HCT116 (cell line): ENCODE measurements at regions not wholly inside any gene's neighbourhood (a gene's known extent, or its start where the extent isn't known, plus 50 kb on each side); places are given as distances from the start of the nearest gene placed in this dataset.

Experiments used
- ATAC-seq: fragments of 200-7000 bp; cut with Tn5 transposase; 2 replicates; pipeline ENCODE4 v1.9.1; 2020; ENCODE audit warnings: mild to moderate bottlenecking, moderate library complexity
- BruUV-seq: library from RNA; stranded (reverse); fragments of 400-500 nt; replicated peaks from 2 replicates; lab custom pipeline; 2021; lab: Mats Ljungman, UMichigan
- CTCF ChIA-PET: fragments of 300-600 bp; sonication (Branson Sonifier 250); formaldehyde crosslinking; loops from one replicate; lab custom pipeline; 2021; ENCODE audit warnings: antibody characterized with exemption; lab: Charles Lee
- POLR2A ChIA-PET: fragments of 300-600, 350-600 bp; sonication (Branson Sonifier 250); formaldehyde crosslinking; loops from one replicate; lab custom pipeline; 2021; ENCODE audit warnings: antibody characterized with exemption; lab: Charles Lee
- RAD21 ChIA-PET, 2 experiments: fragments of 300-600 bp; sonication (Branson Sonifier 250); formaldehyde crosslinking; loops; one replicate each; lab custom pipeline; 2023; ENCODE audit warnings: low total read pairs in 2 of 2; ENCODE audit not compliant: uncharacterized antibody in 2 of 2, unreplicated experiment in 2 of 2, low non-redundant PET in 1 of 2; lab: Charles Lee
- DNase-seq: peaks from one replicate; pipeline ENCODE4 v3.0.0-alpha.2; 2010; ENCODE audit warnings: low read depth, low spot score
- H2AFZ ChIP-seq: fragments of 200-600 bp; shearing (Covaris generic), sonication (generic); 2 replicates; pipeline ENCODE4 v1.6.1; 2017; ENCODE audit warnings: low read depth, mixed run types, mixed read lengths, antibody characterized with exemption, low read length; ENCODE audit not compliant: poor library complexity, severe bottlenecking
- H3K27ac ChIP-seq: 2 replicates; pipeline ENCODE4 v1.5.1; 2012; ENCODE audit warnings: low read depth, low read length
- H3K27me3 ChIP-seq: fragments of 200-600 bp; sonication (generic); 2 replicates; pipeline ENCODE4 v1.6.1; 2016; ENCODE audit warnings: mixed run types, low read length, mixed read lengths; ENCODE audit not compliant: insufficient read depth
- H3K36me3 ChIP-seq, 2 experiments: fragments of 200-500 bp in 1 of 2; fragments of 200-600 bp in 1 of 2; sonication (Bioruptor generic) in 1 of 2; sonication (generic) in 1 of 2; 2 replicates each; pipeline versions ENCODE4 v1.5.1 to v1.6.1; 2014 to 2016; ENCODE audit warnings: low read length in 2 of 2, inconsistent platforms in 1 of 2, mixed read lengths in 1 of 2, mixed run types in 1 of 2; ENCODE audit not compliant: insufficient read depth in 2 of 2, control insufficient read depth in 1 of 2
- H3K4me1 ChIP-seq, 2 experiments: fragments of 200-600 bp in 1 of 2; sonication (generic) in 1 of 2; 2 replicates each; pipeline versions ENCODE4 v1.5.1 to v1.6.1; 2012 to 2017; ENCODE audit warnings: low read length in 2 of 2, inconsistent platforms in 1 of 2, mild to moderate bottlenecking in 1 of 2, mixed read lengths in 1 of 2, mixed run types in 1 of 2, moderate library complexity in 1 of 2; ENCODE audit not compliant: insufficient read depth in 2 of 2, control insufficient read depth in 1 of 2
- H3K4me2 ChIP-seq: fragments of 200-600 bp; sonication (generic); 2 replicates; pipeline ENCODE4 v1.6.1; 2017; ENCODE audit warnings: mixed run types, low read length, mixed read lengths
- H3K4me3 ChIP-seq, 2 experiments: fragments of 200-600 bp in 1 of 2; sonication (generic) in 1 of 2; replicated peaks in 1 of 2; 2 replicates each; pipeline ENCODE4 v1.5.1; 2011 to 2016; ENCODE audit warnings: low read length in 2 of 2, control low read depth in 1 of 2, low read depth in 1 of 2, mild to moderate bottlenecking in 1 of 2, mixed read lengths in 1 of 2, mixed run types in 1 of 2
- H3K79me2 ChIP-seq: fragments of 200-600 bp; sonication (generic); 2 replicates; pipeline ENCODE4 v1.6.1; 2017; ENCODE audit warnings: mild to moderate bottlenecking, mixed run types, low read length, moderate library complexity, mixed read lengths; ENCODE audit not compliant: insufficient read depth
- H3K9ac ChIP-seq: fragments of 200-600 bp; sonication (generic); 2 replicates; pipeline ENCODE4 v1.6.1; 2016; ENCODE audit warnings: low read length, mixed read lengths
- H3K9me2 ChIP-seq: fragments of 200-600 bp; sonication (generic), shearing (Covaris generic); 2 replicates; pipeline ENCODE4 v1.6.1; 2017; ENCODE audit warnings: mixed run types, mild to moderate bottlenecking, moderate library complexity; ENCODE audit not compliant: insufficient read depth
- H3K9me3 ChIP-seq, 2 experiments: fragments of 200-500 bp in 1 of 2; fragments of 200-600 bp in 1 of 2; sonication (Bioruptor generic) in 1 of 2; sonication (generic) in 1 of 2; 2 replicates each; pipeline ENCODE4 v1.6.1; 2014 to 2017; ENCODE audit warnings: low read length in 2 of 2, mixed read lengths in 2 of 2, inconsistent platforms in 1 of 2, low read depth in 1 of 2, mild to moderate bottlenecking in 1 of 2, mixed run types in 1 of 2, moderate library complexity in 1 of 2; ENCODE audit not compliant: control insufficient read depth in 1 of 2, insufficient read depth in 1 of 2
- H4K20me1 ChIP-seq: fragments of 200-600 bp; sonication (generic), shearing (Covaris generic); 2 replicates; pipeline ENCODE4 v1.6.1; 2017; ENCODE audit warnings: mixed run types, mild to moderate bottlenecking, moderate library complexity; ENCODE audit not compliant: insufficient read depth
- CBX3 ChIP-seq: IDR thresholded peaks from 2 replicates; pipeline ENCODE4 v1.6.1; 2012; ENCODE audit warnings: low read depth
- CEBPB ChIP-seq: IDR thresholded peaks from 2 replicates; pipeline ENCODE4 v1.6.1; 2012; ENCODE audit warnings: low read depth
- EGR1 ChIP-seq: IDR thresholded peaks from 2 replicates; pipeline ENCODE4 v1.6.1; 2012; ENCODE audit warnings: low read depth
- EZH2 ChIP-seq: fragments of 200-600 bp; sonication (generic); IDR thresholded peaks from 2 replicates; pipeline ENCODE4 v1.6.1; 2017; ENCODE audit warnings: antibody characterized with exemption, mixed run types
- EZH2phosphoT487 ChIP-seq: fragments of 200-600 bp; IDR thresholded peaks from 2 replicates; pipeline ENCODE4 v1.6.1; 2018; ENCODE audit warnings: antibody characterized with exemption, borderline replicate concordance
- JUND ChIP-seq: IDR thresholded peaks from 2 replicates; pipeline ENCODE4 v1.6.1; 2012
- MAX ChIP-seq: IDR thresholded peaks from 2 replicates; pipeline ENCODE4 v1.6.1; 2012
- POLR2AphosphoS5 ChIP-seq: IDR thresholded peaks from 2 replicates; pipeline ENCODE4 v1.6.1; 2011; ENCODE audit warnings: mild to moderate bottlenecking, low read depth, low read length, moderate library complexity
- TCF7L2 ChIP-seq: IDR thresholded peaks from 2 replicates; pipeline ENCODE4 v1.7.0; 2011; ENCODE audit warnings: borderline replicate concordance, inconsistent platforms; ENCODE audit not compliant: insufficient read depth, insufficient read length; ENCODE audit errors: extremely low read depth
- YY1 ChIP-seq: IDR thresholded peaks from 2 replicates; pipeline ENCODE4 v1.6.1; 2011; ENCODE audit warnings: low read length, low read depth, moderate library complexity, mild to moderate bottlenecking; ENCODE audit not compliant: insufficient replicate concordance; ENCODE audit errors: extremely low read depth
- ZFX ChIP-seq: fragments of 450-650 bp; IDR thresholded peaks from 2 replicates; pipeline ENCODE4 v1.6.1; 2017
- ZNF274 ChIP-seq: fragments of 200-500 bp; sonication (Bioruptor generic); IDR thresholded peaks from 2 replicates; pipeline ENCODE4 v1.6.1; 2014; ENCODE audit warnings: mild to moderate bottlenecking, low read depth, low read length, inconsistent platforms
- intact Hi-C: fragments of 100-400 bp; cut with micrococcal nuclease; formaldehyde crosslinking; loops from 2 replicates; pipeline ENCODE4 v1.10.0; 2022
- TF ChIP-seq, protein P1 (sequence below): IDR thresholded peaks from 2 replicates; pipeline ENCODE4 v1.6.1; 2011; ENCODE audit warnings: mild to moderate bottlenecking, low read length, moderate library complexity; ENCODE audit not compliant: insufficient replicate concordance; ENCODE audit errors: extremely low read depth
- TF ChIP-seq, protein P2 (sequence below): IDR thresholded peaks from 2 replicates; pipeline ENCODE4 v1.6.1; 2012

DNA sequence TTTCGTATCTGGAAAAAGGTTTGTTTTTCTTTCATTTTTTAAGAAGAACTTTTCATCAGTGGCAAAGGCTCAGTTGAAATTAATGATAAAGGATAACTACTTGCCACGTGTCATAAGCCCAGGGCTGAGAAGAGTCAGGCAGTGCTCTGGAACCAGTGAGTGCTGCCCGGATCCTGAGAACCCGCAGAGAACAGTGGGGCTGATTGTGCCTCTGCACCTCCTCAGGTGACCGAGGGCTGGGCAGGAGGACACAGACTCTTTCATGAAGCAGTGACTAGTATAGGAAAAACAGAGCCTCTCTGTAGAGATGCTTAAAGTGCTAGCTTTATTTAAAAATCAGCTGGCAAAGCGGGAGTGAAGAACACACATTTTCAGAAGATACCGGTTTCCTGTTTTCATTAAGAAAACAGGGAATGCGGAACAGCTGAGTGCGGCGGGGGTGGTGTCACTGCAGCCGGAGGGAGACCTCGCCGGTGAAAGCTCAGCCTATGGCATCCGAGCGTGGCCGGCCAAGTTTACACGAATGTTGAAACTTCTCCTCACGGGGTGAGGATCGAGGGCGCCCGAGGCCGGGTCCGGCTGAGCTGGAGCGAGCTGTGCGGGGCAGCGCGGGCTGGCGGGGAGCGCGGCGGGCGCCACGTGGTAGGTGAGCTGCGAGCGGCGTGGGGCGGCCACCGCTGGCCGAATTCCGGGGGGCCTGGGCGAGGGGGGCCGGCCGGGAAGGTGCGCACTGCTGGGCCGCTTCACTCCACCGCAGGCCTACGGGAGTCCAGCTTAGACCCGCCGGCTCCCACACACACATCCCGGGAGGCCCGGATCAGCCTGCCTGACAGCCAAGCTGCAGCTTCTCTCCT is 134.7 kb upstream of the DMRT1 start:
- Histone ChIP-seq H3K9ac (no peak overlapping the region), H4K20me1 (no peaks in the 10 kb centered on the region), H3K4me2 (no peak overlapping the region), H3K36me3 (no peaks in the 10 kb centered on the region), H3K27me3 (no peaks in the 10 kb centered on the region), H2AFZ (no peak overlapping the region), H3K9me2 (no peaks in the 10 kb centered on the region), H3K27ac (no peak overlapping the region), H3K79me2 (no peaks in the 10 kb centered on the region), H3K4me3 (no peak overlapping the region), H3K9me3 (no peaks in the 10 kb centered on the region), H3K4me1 (no peaks in the 10 kb centered on the region)
- no peak for ATAC-seq
- no peak for DNase-seq
- intact Hi-C loops: no loop called here
- no TSS peak for BruUV-seq
- ChIA-PET RAD21 (no interaction called here), POLR2A (no interaction called here), CTCF (no interaction called here)
- no peak for TF ChIP-seq YY1
- no peak for TF ChIP-seq TCF7L2
- no peak for TF ChIP-seq ZFX
- TF ChIP-seq POLR2AphosphoS5: no peak
- no peak for TF ChIP-seq JUND
- no peak for TF ChIP-seq EZH2
- no peak for TF ChIP-seq ZNF274
- TF ChIP-seq CEBPB: no peak
- TF ChIP-seq MAX: no peak
- TF ChIP-seq, all 23 proteins: peak for 0

DNA sequence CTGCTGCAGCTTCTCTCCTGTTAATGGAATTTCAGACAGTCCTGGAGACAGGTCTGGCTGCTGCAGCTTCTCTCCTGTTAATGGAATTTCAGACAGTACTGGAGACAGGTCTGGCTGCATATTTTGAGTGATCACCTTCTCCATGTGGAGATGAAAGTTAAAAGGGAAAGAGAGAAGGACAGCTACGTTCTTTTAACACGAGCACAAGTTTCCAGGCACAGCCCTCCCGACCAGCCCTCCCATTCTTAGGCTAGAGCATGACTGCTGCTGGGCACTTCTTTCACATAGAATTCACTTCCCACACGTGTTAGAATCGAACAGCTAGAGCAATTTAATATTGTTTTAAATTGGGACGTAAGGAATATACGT is 133.3 kb upstream of the DMRT1 start:
- ChIA-PET RAD21 (no interaction called here), POLR2A (no interaction called here), CTCF (no interaction called here)
- intact Hi-C loops: no loop called here
- Histone ChIP-seq H3K4me2 (no peak overlapping the region), H3K4me1 (no peaks in the 10 kb centered on the region), H3K4me3 (no peak overlapping the region), H3K9ac (no peak overlapping the region), H3K27me3 (no peaks in the 10 kb centered on the region), H2AFZ (no peak overlapping the region), H3K27ac (no peak overlapping the region), H4K20me1 (no peaks in the 10 kb centered on the region), H3K79me2 (no peaks in the 10 kb centered on the region), H3K36me3 (no peaks in the 10 kb centered on the region), H3K9me2 (no peaks in the 10 kb centered on the region), H3K9me3 (no peaks in the 10 kb centered on the region)
- no TSS peak for BruUV-seq
- TF ChIP-seq EGR1 (no peak), MAX (no peak), EZH2phosphoT487 (no peak), CBX3 (no peak)
- TF ChIP-seq, protein P1, sequence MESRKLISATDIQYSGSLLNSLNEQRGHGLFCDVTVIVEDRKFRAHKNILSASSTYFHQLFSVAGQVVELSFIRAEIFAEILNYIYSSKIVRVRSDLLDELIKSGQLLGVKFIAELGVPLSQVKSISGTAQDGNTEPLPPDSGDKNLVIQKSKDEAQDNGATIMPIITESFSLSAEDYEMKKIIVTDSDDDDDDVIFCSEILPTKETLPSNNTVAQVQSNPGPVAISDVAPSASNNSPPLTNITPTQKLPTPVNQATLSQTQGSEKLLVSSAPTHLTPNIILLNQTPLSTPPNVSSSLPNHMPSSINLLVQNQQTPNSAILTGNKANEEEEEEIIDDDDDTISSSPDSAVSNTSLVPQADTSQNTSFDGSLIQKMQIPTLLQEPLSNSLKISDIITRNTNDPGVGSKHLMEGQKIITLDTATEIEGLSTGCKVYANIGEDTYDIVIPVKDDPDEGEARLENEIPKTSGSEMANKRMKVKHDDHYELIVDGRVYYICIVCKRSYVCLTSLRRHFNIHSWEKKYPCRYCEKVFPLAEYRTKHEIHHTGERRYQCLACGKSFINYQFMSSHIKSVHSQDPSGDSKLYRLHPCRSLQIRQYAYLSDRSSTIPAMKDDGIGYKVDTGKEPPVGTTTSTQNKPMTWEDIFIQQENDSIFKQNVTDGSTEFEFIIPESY: no peak
- TF ChIP-seq, protein P2, sequence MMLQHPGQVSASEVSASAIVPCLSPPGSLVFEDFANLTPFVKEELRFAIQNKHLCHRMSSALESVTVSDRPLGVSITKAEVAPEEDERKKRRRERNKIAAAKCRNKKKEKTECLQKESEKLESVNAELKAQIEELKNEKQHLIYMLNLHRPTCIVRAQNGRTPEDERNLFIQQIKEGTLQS: no peak
- DNase-seq (no peak), ATAC-seq (no peak)
